Vagina (tissue), 2 donors: ENCODE measurements at regions not wholly inside any gene's neighbourhood (a gene's known extent, or its start where the extent isn't known, plus 50 kb on each side); places are given as distances from the start of the nearest gene placed in this dataset.

Source experiments
- DNase-seq, 2 donors: peaks; one replicate each; pipeline ENCODE4 v3.0.0-alpha.2; 2017; ENCODE audit errors: extremely low spot score in 2 of 2
- H3K27ac ChIP-seq: fragments of 200-600 bp; sonication (generic); one replicate; pipeline ENCODE4 v1.5.1; 2019
- H3K27me3 ChIP-seq: fragments of 200-600 bp; sonication (generic); one replicate; pipeline ENCODE4 v1.5.1; 2019
- H3K36me3 ChIP-seq, 2 donors: fragments of 200-600 bp; sonication (generic); one replicate each; pipeline ENCODE4 v1.5.1; 2017 to 2019
- H3K4me1 ChIP-seq: fragments of 200-600 bp; sonication (generic); one replicate; pipeline ENCODE4 v1.5.1; 2019
- H3K4me3 ChIP-seq, 2 donors: fragments of 200-600 bp; sonication (generic); 1 replicate in 1 of 2; 2 replicates in 1 of 2; pipeline ENCODE4 v1.5.1; 2016 to 2019
- H3K9me3 ChIP-seq: fragments of 200-600 bp; sonication (generic); one replicate; pipeline ENCODE4 v1.5.1; 2019
- POLR2A ChIP-seq, 2 donors: fragments of 450-650 bp; IDR thresholded peaks; one replicate each; pipeline ENCODE4 v1.6.1; 2017; ENCODE audit warnings: antibody characterized with exemption in 2 of 2, mild to moderate bottlenecking in 2 of 2, moderate library complexity in 2 of 2
- POLR2AphosphoS5 ChIP-seq, 2 donors: sonication (generic); formaldehyde crosslinking; IDR thresholded peaks; one replicate each; pipeline ENCODE4 v1.9.0; 2017; ENCODE audit warnings: antibody characterized with exemption in 2 of 2, mild to moderate bottlenecking in 2 of 2, low read depth in 1 of 2; ENCODE audit not compliant: insufficient read depth in 1 of 2
- intact Hi-C: fragments of 100-400 bp; cut with DNase I; formaldehyde crosslinking; loops from one replicate; pipeline ENCODE4 v1.15.1; 2023
- TF ChIP-seq, protein P1 (sequence below), 3 experiments: fragments of 450-650 bp in 2 of 3; fragments of 200-600 bp in 1 of 3; sonication (generic) in 1 of 3; IDR thresholded peaks; one replicate each; pipeline ENCODE4 v1.5.1; 2017 to 2019; ENCODE audit warnings: antibody characterized with exemption in 3 of 3, mild to moderate bottlenecking in 2 of 3, moderate library complexity in 2 of 3

DNA sequence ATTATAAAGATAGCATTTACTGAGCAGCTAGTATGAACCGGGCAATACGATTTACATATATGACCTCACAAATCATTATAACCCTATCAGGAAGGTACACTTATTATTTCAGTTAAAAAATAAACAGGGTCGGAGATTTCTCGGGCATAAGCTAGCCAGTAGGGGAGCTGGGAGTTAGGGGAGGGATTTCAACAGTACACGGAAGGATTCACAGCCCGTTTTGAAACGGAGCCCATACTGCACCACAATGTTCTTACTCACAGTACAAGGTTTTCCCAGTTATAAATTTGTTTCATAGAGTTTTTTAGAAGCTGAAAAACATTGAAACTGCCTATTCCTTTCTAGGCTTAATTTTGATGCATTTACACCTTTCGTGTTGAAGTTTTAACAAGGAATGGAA, 607.1 kb downstream of the HDGFL1 start:
- no peaks in the 10 kb centered on the region for H3K27me3 ChIP-seq
- H3K27ac ChIP-seq = no peak overlapping the region
- no peaks in the 10 kb centered on the region for H3K4me1 ChIP-seq
- no peak for DNase-seq
- intact Hi-C loops = no loop called here
- H3K4me3 ChIP-seq = no peak overlapping the region
- no peaks in the 10 kb centered on the region for H3K36me3 ChIP-seq
- TF ChIP-seq, protein P1, sequence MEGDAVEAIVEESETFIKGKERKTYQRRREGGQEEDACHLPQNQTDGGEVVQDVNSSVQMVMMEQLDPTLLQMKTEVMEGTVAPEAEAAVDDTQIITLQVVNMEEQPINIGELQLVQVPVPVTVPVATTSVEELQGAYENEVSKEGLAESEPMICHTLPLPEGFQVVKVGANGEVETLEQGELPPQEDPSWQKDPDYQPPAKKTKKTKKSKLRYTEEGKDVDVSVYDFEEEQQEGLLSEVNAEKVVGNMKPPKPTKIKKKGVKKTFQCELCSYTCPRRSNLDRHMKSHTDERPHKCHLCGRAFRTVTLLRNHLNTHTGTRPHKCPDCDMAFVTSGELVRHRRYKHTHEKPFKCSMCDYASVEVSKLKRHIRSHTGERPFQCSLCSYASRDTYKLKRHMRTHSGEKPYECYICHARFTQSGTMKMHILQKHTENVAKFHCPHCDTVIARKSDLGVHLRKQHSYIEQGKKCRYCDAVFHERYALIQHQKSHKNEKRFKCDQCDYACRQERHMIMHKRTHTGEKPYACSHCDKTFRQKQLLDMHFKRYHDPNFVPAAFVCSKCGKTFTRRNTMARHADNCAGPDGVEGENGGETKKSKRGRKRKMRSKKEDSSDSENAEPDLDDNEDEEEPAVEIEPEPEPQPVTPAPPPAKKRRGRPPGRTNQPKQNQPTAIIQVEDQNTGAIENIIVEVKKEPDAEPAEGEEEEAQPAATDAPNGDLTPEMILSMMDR (IDR thresholded peaks at IDR 0.05) = no peak
- no peak for TF ChIP-seq POLR2AphosphoS5 (IDR thresholded peaks at IDR 0.05; ENCODE audit: insufficient read depth in 1 of 2, low read depth in 1 of 2)
- no peak for TF ChIP-seq POLR2A (IDR thresholded peaks at IDR 0.05)
- H3K9me3 ChIP-seq = no peaks in the 10 kb centered on the region

DNA sequence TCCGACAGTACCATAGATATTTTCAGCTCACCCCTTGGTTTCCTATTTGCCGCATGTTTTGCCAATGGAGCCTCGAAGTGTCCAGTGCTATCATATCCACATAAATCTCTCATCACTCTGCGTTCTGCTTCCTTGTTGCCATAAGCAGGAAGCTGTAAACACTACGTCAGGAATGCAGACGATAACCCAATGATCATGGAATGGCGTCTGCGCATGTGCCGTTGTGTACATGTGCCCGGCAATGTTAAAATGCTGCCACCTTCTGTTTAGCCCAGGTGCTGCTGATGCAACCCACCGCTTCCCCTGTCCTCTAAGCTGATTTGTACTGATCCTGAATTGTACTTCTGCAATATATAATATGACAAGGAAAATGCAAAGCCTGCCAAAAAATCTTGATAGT, 607.5 kb downstream of the HDGFL1 start:
- Histone ChIP-seq H3K27me3 (no peaks in the 10 kb centered on the region), H3K4me1 (no peaks in the 10 kb centered on the region), H3K4me3 (no peak overlapping the region), H3K27ac (no peak overlapping the region), H3K9me3 (no peaks in the 10 kb centered on the region), H3K36me3 (no peaks in the 10 kb centered on the region)
- no peak for DNase-seq
- intact Hi-C loops = no loop called here
- no peak for TF ChIP-seq POLR2AphosphoS5 (IDR thresholded peaks at IDR 0.05; ENCODE audit: insufficient read depth in 1 of 2, low read depth in 1 of 2)
- TF ChIP-seq POLR2A (IDR thresholded peaks at IDR 0.05) = no peak
- TF ChIP-seq, protein P1 (IDR thresholded peaks at IDR 0.05) = no peak

DNA sequence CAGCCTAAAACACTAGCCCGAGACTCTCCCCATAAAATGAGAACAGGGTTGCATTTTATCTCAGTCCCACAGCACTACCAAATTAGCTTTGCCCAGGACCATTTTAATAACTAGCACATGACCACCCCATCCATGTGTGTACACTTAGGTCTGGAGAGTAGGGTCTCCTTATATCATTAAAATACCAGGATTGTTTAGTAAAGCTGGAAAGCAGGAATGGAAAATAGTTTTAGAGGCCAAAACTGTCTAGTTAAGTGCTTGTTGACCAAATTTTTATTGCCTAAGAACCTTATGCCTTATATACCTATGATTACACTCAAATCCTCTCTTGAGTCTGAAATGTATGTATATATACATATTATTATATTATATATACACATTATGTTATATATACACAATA, 608.4 kb downstream of the HDGFL1 start:
- no peaks in the 10 kb centered on the region for H3K9me3 ChIP-seq
- H3K27me3 ChIP-seq = no peaks in the 10 kb centered on the region
- H3K4me1 ChIP-seq = no peaks in the 10 kb centered on the region
- no peak overlapping the region for H3K27ac ChIP-seq
- H3K4me3 ChIP-seq = no peak overlapping the region
- intact Hi-C loops = no loop called here
- DNase-seq = no peak
- H3K36me3 ChIP-seq = no peaks in the 10 kb centered on the region
- TF ChIP-seq POLR2AphosphoS5 (IDR thresholded peaks at IDR 0.05; ENCODE audit: insufficient read depth in 1 of 2, low read depth in 1 of 2) (no peak), POLR2A (IDR thresholded peaks at IDR 0.05) (no peak)
- TF ChIP-seq, protein P1 (IDR thresholded peaks at IDR 0.05) = no peak

DNA sequence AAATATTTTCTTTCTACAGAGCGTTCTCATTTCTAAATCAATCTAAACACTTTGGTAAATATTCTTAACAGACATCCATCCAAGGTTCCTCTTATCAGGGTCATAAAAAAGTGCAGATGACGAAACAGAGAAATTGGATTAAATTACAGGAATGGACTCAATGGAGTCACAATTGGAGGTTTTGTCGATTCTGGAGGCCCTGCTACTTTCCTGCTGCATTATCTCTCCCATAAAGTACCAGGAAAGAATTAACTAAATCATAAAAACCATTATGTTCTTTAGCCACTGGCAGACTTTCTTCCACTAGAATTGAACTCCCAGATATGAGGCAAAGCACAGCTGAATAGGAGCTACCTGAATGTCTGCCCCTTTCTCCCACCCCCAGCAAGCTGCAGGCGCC, 610.6 kb downstream of the HDGFL1 start:
- no peaks in the 10 kb centered on the region for H3K36me3 ChIP-seq
- no peaks in the 10 kb centered on the region for H3K27me3 ChIP-seq
- no peaks in the 10 kb centered on the region for H3K9me3 ChIP-seq
- intact Hi-C loops = no loop called here
- DNase-seq = no peak
- no peak overlapping the region for H3K4me3 ChIP-seq
- H3K27ac ChIP-seq = no peak overlapping the region
- TF ChIP-seq POLR2AphosphoS5 (IDR thresholded peaks at IDR 0.05; ENCODE audit: insufficient read depth in 1 of 2, low read depth in 1 of 2) (no peak), POLR2A (IDR thresholded peaks at IDR 0.05) (no peak)
- TF ChIP-seq, protein P1 (IDR thresholded peaks at IDR 0.05) = no peak
- H3K4me1 ChIP-seq = no peaks in the 10 kb centered on the region

DNA sequence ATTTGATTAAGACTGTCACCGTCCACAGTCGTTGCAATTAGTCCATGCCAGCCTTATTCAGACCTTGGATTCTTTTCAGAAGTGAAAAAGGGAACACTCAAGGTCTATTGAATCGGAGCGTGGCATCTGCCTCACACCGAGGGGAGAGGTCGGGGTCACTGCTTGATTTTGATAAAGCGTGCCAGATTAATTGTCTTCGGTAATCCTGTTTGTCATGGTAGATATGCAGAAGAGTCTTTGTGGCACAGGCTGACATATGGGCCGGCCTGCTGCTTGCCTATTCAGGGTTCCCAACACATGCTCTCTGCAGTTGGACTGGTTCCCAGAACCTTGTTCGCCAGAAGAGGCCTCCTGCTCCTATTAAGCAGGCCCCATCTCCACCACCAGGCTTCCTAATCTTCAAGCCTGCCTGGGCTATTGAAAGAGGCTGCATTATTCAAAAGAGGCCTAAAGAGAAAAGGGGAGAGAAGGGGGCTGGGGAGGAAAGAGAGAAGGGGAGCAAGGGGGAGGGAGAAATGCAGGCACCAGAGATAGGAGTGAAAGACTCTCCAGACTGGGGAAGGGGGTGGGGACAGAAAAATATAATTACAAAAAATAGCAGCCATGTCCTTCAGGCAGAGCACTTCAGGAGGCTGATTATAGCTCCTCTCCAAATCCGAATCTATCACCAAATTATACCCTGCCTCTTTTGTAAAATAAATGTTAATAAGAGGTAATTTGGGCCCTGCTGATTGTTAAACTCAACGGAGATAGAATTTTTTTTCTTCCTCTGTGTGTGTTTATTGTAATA, 611.3 kb downstream of the HDGFL1 start:
- Histone ChIP-seq H3K36me3 (no peaks in the 10 kb centered on the region), H3K27me3 (no peaks in the 10 kb centered on the region), H3K27ac (no peak overlapping the region), H3K4me3 (no peak overlapping the region), H3K4me1 (no peaks in the 10 kb centered on the region), H3K9me3 (no peaks in the 10 kb centered on the region)
- no peak for TF ChIP-seq POLR2AphosphoS5 (IDR thresholded peaks at IDR 0.05; ENCODE audit: insufficient read depth in 1 of 2, low read depth in 1 of 2)
- TF ChIP-seq, protein P1 (IDR thresholded peaks at IDR 0.05) = no peak
- no peak for TF ChIP-seq POLR2A (IDR thresholded peaks at IDR 0.05)
- intact Hi-C loops = no loop called here
- DNase-seq = no peak
